ENCODE measurements at regions not wholly inside any gene's neighbourhood (a gene's known extent, or its start where the extent isn't known, plus 50 kb on each side); places are given as distances from the start of the nearest gene placed in this dataset.
"Not testable (repeated sequence)": the region's sequence is repeated elsewhere in the genome, so short reads cannot be mapped to it uniquely, and the experiment has no call there.

- Histone ChIP-seq H3K27me3 (peaks cover 3% of the 10 kb centered on the region), H3K9me3 (no peaks in the 10 kb centered on the region), H3K4me3 (ENCODE audit: low read depth, low read length) (no peak overlapping the region), H3K4me1 (no peaks in the 10 kb centered on the region), H3K36me3 (no peaks in the 10 kb centered on the region)
- no peak for TF ChIP-seq CTCF (IDR thresholded peaks at IDR 0.05; ENCODE audit: low read depth, low read length)
- DNase-seq: no peak
These were observed 283.4 kb upstream of the G2E3 start for GRCh38 chr14:30275604-30276003.

GRCh38 chr14:30277268-30277667, 281.7 kb upstream of the G2E3 start:
- no peaks in the 10 kb centered on the region for H3K9me3 ChIP-seq
- no peak overlapping the region for H3K4me3 ChIP-seq (ENCODE audit: low read depth, low read length)
- no peak for DNase-seq
- H3K27me3 ChIP-seq: peaks cover 3% of the 10 kb centered on the region
- H3K36me3 ChIP-seq: no peaks in the 10 kb centered on the region
- H3K4me1 ChIP-seq: no peaks in the 10 kb centered on the region
- no peak for TF ChIP-seq CTCF (IDR thresholded peaks at IDR 0.05; ENCODE audit: low read depth, low read length)

GRCh38 chr14:30278856-30279255, 280.1 kb upstream of the G2E3 start:
- not testable (repeated sequence) for H3K9me3 ChIP-seq; H3K36me3 ChIP-seq; DNase-seq; H3K4me1 ChIP-seq; H3K27me3 ChIP-seq; H3K4me3 ChIP-seq (ENCODE audit: low read depth, low read length)

GRCh38 chr14:30283822-30284446, 275.0 kb upstream of the G2E3 start:
- peak; percentile 28 for DNase-seq
- TF ChIP-seq CTCF (IDR thresholded peaks at IDR 0.05; ENCODE audit: low read depth, low read length): peak; percentile 79
- H3K27me3 ChIP-seq: no peaks in the 10 kb centered on the region
- no peak overlapping the region for H3K4me3 ChIP-seq (ENCODE audit: low read depth, low read length)
- H3K4me1 ChIP-seq: no peaks in the 10 kb centered on the region
- no peaks in the 10 kb centered on the region for H3K9me3 ChIP-seq
- no peaks in the 10 kb centered on the region for H3K36me3 ChIP-seq

- DNase-seq: no peak
- TF ChIP-seq CTCF (IDR thresholded peaks at IDR 0.05; ENCODE audit: low read depth, low read length): no peak
These were observed 274.1 kb upstream of the G2E3 start for GRCh38 chr14:30284808-30285207.

GRCh38 chr14:30287579-30288445, 271.1 kb upstream of the G2E3 start:
- Histone ChIP-seq H3K36me3 (no peaks in the 10 kb centered on the region), H3K9me3 (no peaks in the 10 kb centered on the region), H3K4me1 (no peaks in the 10 kb centered on the region), H3K4me3 (ENCODE audit: low read depth, low read length) (no peak overlapping the region), H3K27me3 (no peaks in the 10 kb centered on the region)
- DNase-seq: no peak
- no peak for TF ChIP-seq CTCF (IDR thresholded peaks at IDR 0.05; ENCODE audit: low read depth, low read length)

More at GRCh38 chr14:30284808-30285207, 274.1 kb upstream of the G2E3 start:
- no peaks in the 10 kb centered on the region for H3K27me3 ChIP-seq
- no peak overlapping the region for H3K4me3 ChIP-seq (ENCODE audit: low read depth, low read length)
- no peaks in the 10 kb centered on the region for H3K36me3 ChIP-seq
- H3K4me1 ChIP-seq: no peaks in the 10 kb centered on the region
- no peaks in the 10 kb centered on the region for H3K9me3 ChIP-seq
